DOHH2 (cell line): ENCODE measurements at regions not wholly inside any gene's neighbourhood (a gene's known extent, or its start where the extent isn't known, plus 50 kb on each side); places are given as distances from the start of the nearest gene placed in this dataset.

Experiments used
- EZH2phosphoT487 ChIP-seq: fragments of 200-600 bp; sonication (generic); IDR thresholded peaks from 2 replicates; pipeline ENCODE4 v1.6.1; 2017; ENCODE audit warnings: borderline replicate concordance, mild to moderate bottlenecking, antibody characterized with exemption, low read length, moderate library complexity, mixed read lengths
- TF ChIP-seq, protein P1 (sequence below): fragments of 200-600 bp; sonication (generic); IDR thresholded peaks from one replicate; pipeline ENCODE4 v1.5.1; 2014; ENCODE audit warnings: antibody characterized with exemption, mild to moderate bottlenecking, low read depth, low read length; ENCODE audit not compliant: poor library complexity, severe bottlenecking

DNA sequence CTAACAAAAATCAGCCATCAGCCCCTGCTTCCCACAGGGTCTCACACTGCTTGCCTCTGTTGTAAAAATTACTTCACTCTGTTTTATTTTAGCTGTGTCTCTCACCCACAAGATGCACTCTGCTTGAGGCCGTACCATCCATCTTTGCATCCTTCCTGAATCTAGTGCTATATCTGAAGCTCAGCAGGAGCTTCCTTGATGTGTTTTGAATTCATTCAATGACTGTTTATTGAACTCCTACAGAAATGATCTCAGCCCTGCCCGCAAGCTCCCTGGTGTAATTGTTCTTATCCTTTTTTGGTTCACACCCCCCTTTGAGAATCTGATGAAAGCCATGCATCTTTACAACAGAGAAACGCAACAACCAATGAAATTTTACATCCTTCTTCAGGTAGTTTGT, 310.2 kb upstream of the ZC3H12C start:
- TF ChIP-seq, protein P1, sequence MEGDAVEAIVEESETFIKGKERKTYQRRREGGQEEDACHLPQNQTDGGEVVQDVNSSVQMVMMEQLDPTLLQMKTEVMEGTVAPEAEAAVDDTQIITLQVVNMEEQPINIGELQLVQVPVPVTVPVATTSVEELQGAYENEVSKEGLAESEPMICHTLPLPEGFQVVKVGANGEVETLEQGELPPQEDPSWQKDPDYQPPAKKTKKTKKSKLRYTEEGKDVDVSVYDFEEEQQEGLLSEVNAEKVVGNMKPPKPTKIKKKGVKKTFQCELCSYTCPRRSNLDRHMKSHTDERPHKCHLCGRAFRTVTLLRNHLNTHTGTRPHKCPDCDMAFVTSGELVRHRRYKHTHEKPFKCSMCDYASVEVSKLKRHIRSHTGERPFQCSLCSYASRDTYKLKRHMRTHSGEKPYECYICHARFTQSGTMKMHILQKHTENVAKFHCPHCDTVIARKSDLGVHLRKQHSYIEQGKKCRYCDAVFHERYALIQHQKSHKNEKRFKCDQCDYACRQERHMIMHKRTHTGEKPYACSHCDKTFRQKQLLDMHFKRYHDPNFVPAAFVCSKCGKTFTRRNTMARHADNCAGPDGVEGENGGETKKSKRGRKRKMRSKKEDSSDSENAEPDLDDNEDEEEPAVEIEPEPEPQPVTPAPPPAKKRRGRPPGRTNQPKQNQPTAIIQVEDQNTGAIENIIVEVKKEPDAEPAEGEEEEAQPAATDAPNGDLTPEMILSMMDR = no peak
- no peak for TF ChIP-seq EZH2phosphoT487
